HG03196 (cell line): ENCODE measurements at regions not wholly inside any gene's neighbourhood (a gene's known extent, or its start where the extent isn't known, plus 50 kb on each side); places are given as distances from the start of the nearest gene placed in this dataset.
"Not testable (repeated sequence)": the region's sequence is repeated elsewhere in the genome, so short reads cannot be mapped to it uniquely, and the experiment has no call there.

Experiments used
- ATAC-seq: cut with Tn5 transposase; IDR thresholded peaks from one replicate; pipeline ENCODE4 v1.9.1; 2021; ENCODE audit not compliant: unreplicated experiment

DNA sequence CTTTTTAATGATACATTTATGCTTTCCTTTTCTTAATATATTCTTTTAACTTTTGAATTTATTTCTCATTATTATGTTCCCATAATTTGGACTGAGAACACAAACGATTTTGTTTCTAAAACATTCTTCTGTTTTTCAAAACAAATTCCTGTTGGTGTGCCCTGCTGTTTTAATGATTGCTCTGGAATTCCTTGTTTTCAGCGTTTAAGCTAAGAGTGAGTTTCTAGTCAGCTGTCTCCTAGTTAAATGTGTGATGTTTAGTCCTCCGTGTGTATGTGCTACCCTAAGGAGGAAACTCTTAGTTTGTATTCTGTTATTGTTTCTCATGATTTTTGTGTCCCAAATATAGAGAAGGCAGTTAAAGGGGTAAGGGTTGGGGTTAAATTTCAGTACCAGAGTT, 306.1 kb upstream of the RGS17 start:
- ATAC-seq: no peak

GRCh38 chr6:153436351-153436750, 305.3 kb upstream of the RGS17 start:
- ATAC-seq: no peak

GRCh38 chr6:153435787-153436186, 304.7 kb upstream of the RGS17 start:
- ATAC-seq: no peak

- ATAC-seq: no peak
Measured at GRCh38 chr6:153425536-153425935, 294.5 kb upstream of the RGS17 start.

GRCh38 chr6:153424719-153425400, 293.8 kb upstream of the RGS17 start:
- ATAC-seq: no peak

DNA sequence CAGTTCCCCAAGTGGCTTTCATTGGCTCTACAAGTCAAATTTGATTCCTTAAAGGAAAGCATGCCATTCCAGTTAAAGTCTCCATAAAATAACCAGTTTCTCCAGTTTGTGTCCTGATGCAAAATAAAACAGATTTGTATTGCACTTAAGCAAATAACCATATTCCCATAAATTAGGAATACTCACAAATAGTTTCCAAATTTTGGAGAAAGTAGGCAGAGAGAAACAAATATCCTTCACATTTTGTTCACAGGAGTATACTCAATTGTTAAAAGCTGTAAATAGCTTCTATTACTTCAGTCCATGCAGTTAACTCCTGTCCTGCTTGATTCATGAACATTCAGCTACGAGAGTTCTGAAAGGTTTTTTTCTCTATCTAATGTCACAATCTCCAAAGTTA, 281.4 kb upstream of the RGS17 start:
- ATAC-seq: no peak

GRCh38 chr6:153411070-153411648, 280.1 kb upstream of the RGS17 start:
- ATAC-seq: no peak

- ATAC-seq: no peak
Measured at GRCh38 chr6:153405931-153406330, 274.8 kb upstream of the RGS17 start.

GRCh38 chr6:153401751-153402150, 270.7 kb upstream of the RGS17 start:
- ATAC-seq: no peak

DNA sequence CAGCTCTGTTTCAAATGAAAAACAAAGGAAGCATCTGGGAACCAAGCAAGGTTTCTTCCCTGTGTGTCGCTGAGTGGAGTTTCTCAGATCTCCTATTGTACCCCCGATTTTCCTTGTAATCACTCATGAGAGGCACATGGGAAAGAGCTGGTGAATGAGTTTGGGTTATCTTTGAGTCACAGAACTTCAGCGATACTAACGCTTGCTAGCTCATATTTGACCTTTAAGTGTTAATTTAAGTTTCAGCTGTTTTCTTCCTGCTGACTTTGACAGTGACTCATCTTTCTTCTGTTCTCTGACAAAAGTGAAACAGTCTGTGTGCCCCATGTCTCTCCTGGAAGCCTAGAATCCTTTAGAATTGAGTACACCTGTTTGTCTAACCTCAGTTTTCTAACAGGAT, 261.1 kb upstream of the RGS17 start:
- ATAC-seq: no peak

DNA sequence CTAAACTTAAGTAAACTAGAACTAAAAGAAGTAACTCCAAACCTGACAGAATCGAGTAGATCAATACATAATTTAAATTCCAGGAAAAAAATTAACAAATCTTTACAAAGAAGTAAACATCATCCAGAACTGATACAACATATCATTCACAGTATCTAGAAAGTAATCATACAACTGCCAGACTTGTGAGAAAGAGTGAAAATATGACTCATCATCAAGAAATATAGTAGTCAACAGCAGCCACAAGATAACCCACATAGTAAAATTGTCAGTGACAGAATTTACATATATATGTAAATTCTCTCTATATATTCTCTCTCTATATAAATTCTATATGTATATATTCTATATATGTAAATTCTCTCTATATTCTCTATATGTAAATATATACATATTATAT, 242.8 kb upstream of the RGS17 start:
- ATAC-seq: no peak

DNA sequence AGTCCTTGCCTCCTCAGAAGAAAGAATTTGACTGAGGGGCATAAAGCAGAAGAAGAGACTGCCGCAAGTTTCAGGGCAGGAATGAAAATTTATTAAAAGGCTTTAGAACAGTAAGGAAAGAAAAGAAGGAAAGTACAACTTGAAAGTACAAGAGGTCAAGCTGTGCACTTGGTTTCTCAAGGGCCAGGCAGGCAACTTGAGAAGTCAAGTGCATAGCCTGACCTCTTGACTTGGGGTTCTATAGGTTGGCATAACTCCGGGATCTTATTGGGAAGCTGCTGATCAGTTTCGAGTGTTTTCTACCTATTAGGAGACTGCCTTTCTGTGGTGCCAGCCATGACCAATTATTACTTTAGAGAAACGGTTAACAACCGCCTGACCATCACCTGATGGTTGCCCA, 237.0 kb upstream of the RGS17 start:
- ATAC-seq: no peak

- ATAC-seq: no peak
Measured at GRCh38 chr6:153367021-153367420, 235.9 kb upstream of the RGS17 start.

GRCh38 chr6:153357391-153357790, 226.3 kb upstream of the RGS17 start:
- no peak for ATAC-seq

DNA sequence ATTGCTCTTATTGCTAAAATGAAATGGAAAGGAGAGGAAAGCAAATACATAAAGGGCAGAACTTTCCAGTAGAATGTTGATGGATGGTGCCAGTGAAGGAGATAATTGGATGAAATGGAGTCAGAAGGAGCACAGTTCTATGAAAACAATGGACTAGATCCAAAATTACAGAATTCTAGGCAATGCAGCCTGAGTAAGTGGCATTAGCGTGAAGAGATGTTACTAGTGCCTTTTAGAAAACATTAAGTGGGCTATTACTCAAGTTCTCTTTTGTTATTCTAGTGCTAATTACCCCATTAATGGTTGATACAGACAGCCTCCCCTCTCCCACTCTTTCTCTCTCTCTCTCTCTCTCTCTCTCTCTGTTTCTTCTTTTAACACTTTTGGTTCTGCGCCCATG, 209.5 kb upstream of the RGS17 start:
- no peak for ATAC-seq

DNA sequence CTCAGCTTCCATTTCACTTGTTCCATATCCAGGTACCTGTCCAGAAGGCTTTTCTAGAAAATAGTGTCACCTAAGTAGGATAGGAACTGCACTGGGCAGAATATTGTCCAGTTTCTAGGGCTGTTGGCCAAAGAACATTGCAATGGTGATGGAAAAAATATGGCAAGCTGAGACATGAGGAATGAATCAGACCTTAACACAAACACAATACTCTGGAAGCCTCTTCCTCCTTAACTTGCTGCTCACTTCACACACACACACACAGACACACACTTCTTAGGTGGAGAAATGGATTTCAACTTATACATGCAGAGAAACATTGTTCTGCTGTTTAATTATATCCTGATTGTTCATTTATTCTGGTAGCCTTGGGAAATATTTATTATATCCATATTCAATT, 203.0 kb upstream of the RGS17 start:
- no peak for ATAC-seq

DNA sequence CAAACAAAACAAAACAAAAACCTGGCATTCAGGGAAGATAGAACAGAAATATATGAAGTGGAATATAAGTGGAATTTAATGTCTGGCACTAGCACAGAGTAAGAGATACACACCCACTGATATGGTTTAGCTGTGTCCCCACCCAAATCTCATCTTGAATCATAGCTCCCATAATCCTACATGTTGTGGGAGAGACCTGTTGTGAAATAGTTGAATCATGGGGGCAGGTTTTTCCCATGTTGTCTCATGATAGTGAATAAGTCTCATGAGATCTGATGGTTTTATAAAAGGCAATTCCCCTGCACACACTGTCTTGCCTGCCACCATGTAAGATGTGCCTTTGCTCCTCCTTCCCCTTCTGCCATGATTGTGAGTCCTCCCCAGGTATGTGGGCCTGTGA, 200.1 kb upstream of the RGS17 start:
- not testable (repeated sequence) for ATAC-seq

- ATAC-seq: no peak
Measured at GRCh38 chr6:153328194-153328593, 197.1 kb upstream of the RGS17 start.

- no peak for ATAC-seq
Measured at GRCh38 chr6:153325661-153326060, 194.6 kb upstream of the RGS17 start.

DNA sequence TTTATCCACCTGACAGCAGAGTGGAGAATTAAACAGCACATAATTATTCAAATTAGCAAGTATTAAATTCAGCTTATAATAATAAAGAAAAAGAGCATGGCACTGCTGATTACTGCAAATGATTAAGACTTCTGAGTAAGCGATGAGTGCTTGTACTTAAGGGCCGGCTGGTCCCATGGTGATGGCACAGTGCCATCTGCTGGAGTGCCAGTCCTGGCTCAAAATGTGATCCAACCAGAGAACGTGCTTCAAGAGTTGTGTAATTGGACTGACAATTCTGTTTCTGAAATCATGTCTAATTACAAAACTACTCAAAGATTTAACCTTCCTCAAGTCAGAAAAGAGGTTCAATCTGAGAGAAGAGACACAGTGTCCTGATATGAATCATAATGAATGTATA, 181.6 kb upstream of the RGS17 start:
- ATAC-seq: no peak

- no peak for ATAC-seq
Measured at GRCh38 chr6:153309651-153310050, 178.6 kb upstream of the RGS17 start.

GRCh38 chr6:153302133-153302532, 171.1 kb upstream of the RGS17 start:
- no peak for ATAC-seq

- no peak for ATAC-seq
Measured at GRCh38 chr6:153301602-153302001, 170.5 kb upstream of the RGS17 start.
